ENCODE measurements at regions not wholly inside any gene's neighbourhood (a gene's known extent, or its start where the extent isn't known, plus 50 kb on each side); places are given as distances from the start of the nearest gene placed in this dataset.

- no peak for DNase-seq (ENCODE audit: low read depth in 2 of 2, low spot score in 1 of 2)
Observed at GRCh38 chr2:146868051-146868450, 976.8 kb upstream of the ACVR2A start.

GRCh38 chr2:146867477-146867986 lies 977.3 kb upstream of the ACVR2A start:
- no peak for DNase-seq (ENCODE audit: low read depth in 2 of 2, low spot score in 1 of 2)

DNA sequence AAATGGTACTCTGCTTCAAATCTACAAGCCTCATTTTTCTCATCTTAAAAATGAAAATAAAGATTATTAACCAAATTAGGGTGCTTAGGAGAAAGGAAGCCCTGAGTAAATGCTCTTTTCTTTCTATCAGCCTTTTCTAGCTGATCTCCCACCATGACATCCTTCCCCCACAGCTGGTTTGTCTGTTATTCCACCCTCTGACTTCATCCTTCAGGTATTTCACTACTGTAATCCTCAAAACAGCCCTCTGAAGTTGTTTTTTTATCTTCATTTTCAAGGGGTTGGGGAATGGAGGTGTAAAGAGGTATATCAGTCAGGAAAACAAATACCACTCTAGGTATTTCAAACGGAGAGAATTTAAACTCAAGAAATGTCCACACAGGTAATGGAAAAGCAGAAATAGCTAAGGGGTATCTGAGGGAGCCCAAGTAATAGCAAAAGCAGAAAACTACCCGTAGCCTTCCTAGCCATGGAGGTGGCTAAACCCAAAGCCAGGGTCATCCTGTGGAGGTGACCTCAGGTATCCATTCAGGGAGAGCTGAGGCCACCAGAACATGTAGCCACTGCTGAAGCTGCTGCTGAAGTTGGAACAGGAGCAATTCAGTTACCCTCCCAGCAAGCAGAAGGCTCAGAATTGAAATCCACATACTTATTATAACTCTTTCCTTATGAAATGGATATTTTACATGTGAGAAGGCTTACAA lies 990.9 kb upstream of the ACVR2A start:
- no peak for DNase-seq (ENCODE audit: low read depth in 2 of 2, low spot score in 1 of 2)

- DNase-seq (ENCODE audit: low read depth in 2 of 2, low spot score in 1 of 2) = no peak
Observed at GRCh38 chr2:146852661-146853060, 992.2 kb upstream of the ACVR2A start.

GRCh38 chr2:146850746-146851145 lies 994.1 kb upstream of the ACVR2A start:
- no peak for DNase-seq (ENCODE audit: low read depth in 2 of 2, low spot score in 1 of 2)

- DNase-seq (ENCODE audit: low read depth in 2 of 2, low spot score in 1 of 2) = no peak
Observed at GRCh38 chr2:146847846-146848245, 997.0 kb upstream of the ACVR2A start.

GRCh38 chr2:146844226-146844990 lies 1000.4 kb upstream of the ACVR2A start:
- no peak for DNase-seq (ENCODE audit: low read depth in 2 of 2, low spot score in 1 of 2)

DNA sequence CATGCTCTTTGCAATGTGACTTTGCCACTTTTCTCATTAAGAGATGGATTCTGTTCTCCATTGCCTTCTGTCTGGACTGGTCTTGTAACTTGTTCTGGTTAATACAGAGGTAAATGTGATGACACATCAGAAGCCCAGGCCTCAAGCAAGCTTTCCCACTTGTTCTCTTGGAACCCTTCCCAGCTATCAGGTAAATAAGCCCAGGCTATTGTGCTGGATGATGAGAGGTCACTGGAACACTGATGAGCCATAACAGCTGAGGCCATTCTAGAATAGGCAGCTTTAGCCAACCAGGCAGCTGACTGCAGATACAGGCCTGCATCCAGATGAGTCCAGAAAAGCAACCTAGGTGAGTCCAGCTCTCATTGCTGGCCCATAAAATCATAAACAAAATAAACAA lies 1007.0 kb upstream of the ACVR2A start:
- no peak for DNase-seq (ENCODE audit: low read depth in 2 of 2, low spot score in 1 of 2)

- no peak for DNase-seq (ENCODE audit: low read depth in 2 of 2, low spot score in 1 of 2)
Observed at GRCh38 chr2:146826388-146826787, 1018.4 kb upstream of the ACVR2A start.

GRCh38 chr2:146821836-146822316 lies 1023.0 kb upstream of the ACVR2A start:
- no peak for DNase-seq (ENCODE audit: low read depth in 2 of 2, low spot score in 1 of 2)

GRCh38 chr2:146820672-146821071 lies 1024.2 kb upstream of the ACVR2A start:
- no peak for DNase-seq (ENCODE audit: low read depth in 2 of 2, low spot score in 1 of 2)

DNA sequence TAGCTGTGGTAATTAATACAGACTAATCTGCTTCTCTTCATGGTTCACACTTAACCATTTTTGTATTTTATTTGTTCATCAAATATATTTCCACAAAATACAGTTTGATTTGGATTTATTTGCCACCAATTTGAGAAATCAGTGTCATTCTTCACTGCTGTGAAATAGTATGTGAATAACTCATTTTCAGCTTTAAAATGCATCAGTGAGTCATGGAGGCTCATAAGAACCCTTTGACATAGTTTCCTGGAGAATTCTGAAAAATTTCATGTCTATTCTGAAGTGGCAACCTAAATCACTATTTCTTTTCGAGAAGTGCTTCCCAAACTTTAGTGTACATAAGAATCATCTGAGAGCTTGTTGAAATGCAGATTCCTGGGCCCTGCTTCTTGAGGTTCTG lies 1026.7 kb upstream of the ACVR2A start:
- DNase-seq (ENCODE audit: low read depth in 2 of 2, low spot score in 1 of 2) = no peak

GRCh38 chr2:146817613-146818012 lies 1027.2 kb upstream of the ACVR2A start:
- no peak for DNase-seq (ENCODE audit: low read depth in 2 of 2, low spot score in 1 of 2)

- no peak for DNase-seq (ENCODE audit: low read depth in 2 of 2, low spot score in 1 of 2)
Observed at GRCh38 chr2:146814971-146815370, 1029.9 kb upstream of the ACVR2A start.

GRCh38 chr2:146807568-146808168 lies 1037.2 kb upstream of the ACVR2A start:
- DNase-seq (ENCODE audit: low read depth in 2 of 2, low spot score in 1 of 2) = no peak

DNA sequence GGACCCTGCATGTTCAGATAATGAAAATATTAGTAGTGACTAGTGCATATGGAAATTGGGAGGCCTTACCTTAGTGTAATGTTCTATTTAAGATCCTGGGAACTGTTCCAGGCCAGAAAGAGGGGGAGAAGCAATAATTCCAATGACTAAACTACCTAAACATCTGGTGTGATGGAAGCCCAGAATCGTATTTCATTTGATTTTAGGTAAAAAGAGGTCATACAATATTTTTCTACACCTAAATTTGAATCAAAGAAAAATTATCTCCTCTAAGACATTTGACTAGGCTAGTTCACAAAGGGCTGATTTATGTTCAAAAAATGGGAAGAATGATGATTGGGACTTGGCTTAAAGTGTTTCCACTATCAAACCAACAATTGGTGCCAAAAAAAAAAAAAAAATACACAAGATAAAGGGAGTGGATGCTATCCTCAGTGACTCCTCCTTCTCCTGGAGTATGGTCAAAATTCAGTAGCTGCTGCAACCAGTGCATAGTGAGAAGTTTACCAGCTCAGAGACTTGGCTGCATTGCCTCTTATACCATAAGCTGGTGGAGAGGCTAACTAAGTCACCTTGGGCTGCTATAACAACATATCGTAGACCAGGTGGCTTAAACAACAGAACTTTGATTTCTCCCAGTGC lies 1038.3 kb upstream of the ACVR2A start:
- DNase-seq (ENCODE audit: low read depth in 2 of 2, low spot score in 1 of 2) = no peak

DNA sequence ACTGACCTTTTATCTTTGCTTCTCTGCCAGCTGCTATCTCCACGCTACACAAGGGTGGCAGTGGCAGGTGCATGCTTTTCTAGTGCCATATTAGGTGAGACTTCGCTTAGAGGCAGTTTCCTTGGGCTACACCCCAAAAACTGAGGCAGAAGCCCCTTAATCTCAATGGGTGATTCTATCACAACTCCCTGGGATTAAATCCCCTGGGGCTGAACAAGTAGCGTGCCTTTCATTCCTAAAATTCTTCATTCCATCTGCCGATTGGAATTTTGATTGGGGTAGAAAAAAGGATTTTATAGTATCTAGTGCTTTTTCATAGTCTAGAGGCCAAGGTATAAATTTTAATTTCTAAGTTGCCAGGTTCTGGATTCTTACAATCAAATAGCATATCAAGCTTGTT lies 1040.5 kb upstream of the ACVR2A start:
- no peak for DNase-seq (ENCODE audit: low read depth in 2 of 2, low spot score in 1 of 2)

- no peak for DNase-seq (ENCODE audit: low read depth in 2 of 2, low spot score in 1 of 2)
Observed at GRCh38 chr2:146801886-146802285, 1042.9 kb upstream of the ACVR2A start.

DNA sequence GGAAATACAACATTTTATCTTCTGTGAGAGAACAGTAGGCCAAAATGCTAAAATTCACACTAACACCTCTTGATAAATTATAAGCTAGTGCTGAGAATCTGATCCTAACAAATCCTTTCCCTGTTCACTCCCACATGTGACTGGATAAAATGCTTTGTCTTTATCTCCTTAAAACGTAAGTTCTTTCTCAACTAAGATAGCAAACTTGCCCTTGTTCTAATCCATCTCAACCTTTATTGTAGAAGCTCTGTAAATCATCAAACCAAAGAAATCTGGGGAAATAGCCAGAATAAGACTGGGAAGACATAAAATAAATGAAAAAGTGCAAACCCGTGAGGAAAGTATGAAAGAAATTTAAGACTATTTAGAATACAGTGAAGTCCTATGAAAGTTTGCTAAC lies 1058.4 kb upstream of the ACVR2A start:
- no peak for DNase-seq (ENCODE audit: low read depth in 2 of 2, low spot score in 1 of 2)

DNA sequence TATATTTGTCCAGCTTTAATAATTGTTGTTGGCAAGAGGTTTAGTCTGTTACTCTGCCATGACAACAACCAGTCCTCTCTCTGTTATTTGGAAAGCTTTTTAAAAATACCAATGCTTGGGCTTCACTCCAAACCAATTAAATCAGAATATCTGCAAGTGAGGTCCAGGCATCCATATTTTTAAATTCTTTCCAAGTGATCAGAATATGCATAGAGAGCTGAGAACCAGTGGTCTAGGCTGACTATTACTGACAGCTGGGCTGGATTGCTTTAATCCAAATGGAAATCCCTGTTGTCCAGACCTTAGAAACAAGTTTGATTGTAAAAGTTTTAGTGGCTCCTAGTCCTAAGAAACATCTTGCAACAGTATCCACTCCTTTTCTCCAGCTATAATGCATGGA lies 1059.7 kb upstream of the ACVR2A start:
- DNase-seq (ENCODE audit: low read depth in 2 of 2, low spot score in 1 of 2) = no peak

DNA sequence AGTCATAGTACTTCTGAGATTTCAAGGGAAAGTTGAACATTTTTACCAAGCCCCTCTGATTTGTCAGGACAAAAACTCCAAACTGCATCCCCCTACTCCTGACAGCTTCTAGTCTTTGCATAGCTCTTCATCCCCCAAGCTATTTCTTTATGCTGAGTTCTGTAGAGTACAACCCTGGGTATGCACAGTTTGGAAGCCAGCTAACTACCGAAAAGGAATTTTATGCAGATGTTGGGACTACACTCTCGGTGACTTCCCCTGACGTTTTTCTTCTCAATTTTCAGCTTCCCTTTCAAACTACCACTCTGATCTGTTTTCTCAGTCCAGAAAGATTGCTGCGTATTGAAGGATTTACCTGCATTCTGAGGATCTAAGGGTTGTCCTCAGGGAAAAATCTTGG lies 1060.2 kb upstream of the ACVR2A start:
- DNase-seq (ENCODE audit: low read depth in 2 of 2, low spot score in 1 of 2) = no peak

DNA sequence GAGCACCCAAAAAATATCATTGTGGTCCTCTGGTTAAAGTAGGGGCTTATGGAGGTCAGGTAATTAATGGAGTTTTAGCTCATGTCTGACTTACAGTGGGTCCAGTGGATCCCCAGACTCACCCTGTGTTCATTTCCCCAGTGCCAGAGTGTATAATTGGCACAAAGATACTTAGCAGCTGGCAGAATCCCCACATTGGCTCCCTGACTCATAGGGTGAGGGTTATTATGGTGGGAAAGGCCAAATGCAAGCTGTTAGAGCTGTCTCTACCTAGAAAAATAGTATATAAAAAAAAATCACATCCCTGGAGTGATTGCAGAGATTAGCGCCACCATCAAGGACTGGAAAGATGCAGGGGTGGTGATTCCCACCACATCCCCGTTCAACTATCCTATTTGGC lies 1067.6 kb upstream of the ACVR2A start:
- DNase-seq (ENCODE audit: low read depth in 2 of 2, low spot score in 1 of 2) = no peak

Measured in stimulated activated CD8-positive, alpha-beta memory T cell treated with anti-CD3 and anti-CD28 coated beads, Interleukin-4, amount 100 ng/mL, for 1 hour (primary cell).